Activated CD8-positive, alpha-beta memory T cell treated with anti-CD3 and anti-CD28 coated beads for 48 hours (primary cell): ENCODE measurements at regions not wholly inside any gene's neighbourhood (a gene's known extent, or its start where the extent isn't known, plus 50 kb on each side); places are given as distances from the start of the nearest gene placed in this dataset.

Experiments used
- DNase-seq, 3 experiments: peaks; one replicate each; pipeline ENCODE4 v3.0.0-alpha.2; 2020; ENCODE audit warnings: low read depth in 2 of 3, low spot score in 2 of 3

- DNase-seq = no peak
Observed at GRCh38 chr10:94186722-94187121, 176.0 kb downstream of the NOC3L start.

DNA sequence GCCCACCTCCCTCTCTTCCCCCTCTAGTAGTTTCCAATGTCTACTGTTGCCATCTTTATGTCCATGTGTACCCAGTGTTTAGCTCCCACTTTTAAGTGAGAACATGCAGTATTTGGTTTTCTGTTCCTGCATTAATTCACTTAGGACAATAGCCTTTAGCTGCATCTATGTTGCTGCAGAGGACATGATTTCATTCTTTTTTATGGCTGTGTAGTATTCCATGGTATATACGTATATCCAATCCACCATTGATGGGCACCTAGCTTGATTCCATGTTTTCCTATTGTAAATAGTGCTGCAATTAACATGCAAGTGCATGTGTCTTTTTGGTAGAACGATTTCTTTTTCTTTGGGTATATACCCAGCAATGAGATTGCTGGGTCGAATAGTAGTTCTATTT lies 170.4 kb downstream of the NOC3L start:
- no peak for DNase-seq

GRCh38 chr10:94192974-94193373 lies 169.8 kb downstream of the NOC3L start:
- DNase-seq = no peak

- DNase-seq = no peak
Observed at GRCh38 chr10:94193466-94193924, 169.2 kb downstream of the NOC3L start.

DNA sequence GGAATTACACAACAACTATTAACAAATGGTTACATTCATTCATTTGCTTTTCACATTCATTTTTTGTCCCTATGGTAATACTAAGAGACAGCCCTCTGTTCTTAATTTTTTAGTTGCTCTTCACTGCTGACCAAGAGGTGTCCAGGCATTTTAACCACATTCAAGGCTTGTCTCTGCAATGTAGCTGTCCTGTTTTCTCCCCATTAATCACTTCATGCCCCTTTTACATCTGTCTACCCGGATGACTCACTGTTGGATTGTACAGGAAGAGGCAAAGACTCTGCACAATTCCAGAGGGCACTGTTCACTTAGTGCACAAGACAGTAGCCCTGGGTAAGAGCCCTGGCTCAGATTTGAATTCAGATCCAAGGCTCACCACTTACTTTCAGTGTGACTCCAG lies 168.5 kb downstream of the NOC3L start:
- DNase-seq = no peak

DNA sequence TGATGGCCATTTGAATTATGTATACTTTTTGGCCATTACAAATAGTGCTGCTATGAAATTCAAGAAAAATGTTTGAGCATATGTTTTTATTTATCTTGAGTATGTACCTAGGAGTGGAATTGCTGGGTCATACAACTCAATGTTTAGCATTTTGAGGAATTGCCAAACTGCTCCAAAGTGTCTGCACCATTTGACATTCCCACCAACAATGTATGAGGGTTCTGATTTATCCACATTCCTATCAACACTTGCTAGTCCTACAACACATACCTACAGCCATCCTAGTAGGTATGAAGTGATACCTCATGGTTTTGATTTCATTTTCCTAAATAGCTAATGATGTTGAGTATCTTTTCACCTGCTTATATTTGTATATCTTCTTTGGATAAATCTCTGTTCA lies 165.5 kb downstream of the NOC3L start:
- DNase-seq = no peak

GRCh38 chr10:94198324-94198723 lies 164.4 kb downstream of the NOC3L start:
- DNase-seq = no peak

GRCh38 chr10:94199565-94199964 lies 163.2 kb downstream of the NOC3L start:
- no peak for DNase-seq

DNA sequence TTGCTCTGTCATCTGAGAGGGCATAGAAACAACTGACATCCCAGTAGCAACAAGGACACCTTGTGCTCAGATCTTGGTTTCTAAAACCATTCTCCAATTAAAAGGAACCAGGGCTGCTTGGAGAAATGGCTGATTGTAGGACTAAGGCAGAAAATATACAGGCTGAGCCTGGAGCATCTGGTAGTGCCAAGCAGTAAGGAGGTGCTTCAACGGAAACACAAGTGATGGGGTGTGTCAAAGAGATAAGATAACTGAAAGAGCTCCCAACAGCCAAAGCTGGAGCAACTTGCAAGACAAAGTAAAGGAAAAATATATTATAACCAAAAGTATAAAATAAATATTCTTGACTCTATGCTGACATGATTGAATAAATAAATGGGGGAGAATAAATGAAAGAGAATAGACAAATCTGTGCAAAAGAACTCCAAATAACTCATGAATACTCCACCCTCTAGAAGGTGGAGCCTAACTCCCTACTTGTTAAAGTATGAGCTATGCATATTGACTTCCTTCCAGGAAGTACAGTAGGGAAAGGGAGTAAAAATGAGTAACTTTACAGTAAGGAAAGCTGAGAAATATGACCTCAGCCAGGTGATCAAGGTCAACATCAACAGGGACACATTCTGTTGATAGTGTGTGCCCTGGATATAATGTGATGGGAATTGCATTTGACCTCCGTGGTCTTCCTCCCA lies 162.4 kb downstream of the NOC3L start:
- DNase-seq = no peak

- DNase-seq = no peak
Observed at GRCh38 chr10:94205396-94205831, 157.3 kb downstream of the NOC3L start.

DNA sequence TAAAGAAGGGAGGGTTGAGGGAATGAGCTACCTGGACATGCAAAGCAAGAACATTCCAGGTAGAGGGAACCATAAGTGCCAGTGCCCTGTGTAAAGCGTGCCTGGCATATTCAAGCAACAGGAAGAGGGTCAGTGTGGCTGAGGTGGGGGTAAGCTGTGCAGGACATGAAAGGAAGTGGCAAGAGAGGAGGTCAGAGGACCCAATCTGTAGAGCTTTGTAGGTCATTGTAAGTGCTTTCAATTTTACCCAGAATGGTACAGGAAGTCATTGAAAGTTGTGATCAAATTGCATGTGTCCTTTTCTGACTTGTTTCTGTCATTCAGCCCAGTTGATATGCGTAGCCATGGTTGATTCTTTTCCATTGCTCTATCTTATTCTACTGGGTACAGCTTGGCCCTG lies 156.6 kb downstream of the NOC3L start:
- no peak for DNase-seq

- no peak for DNase-seq
Observed at GRCh38 chr10:94208315-94208714, 154.4 kb downstream of the NOC3L start.

- DNase-seq = no peak
Observed at GRCh38 chr10:94210440-94211168, 152.1 kb downstream of the NOC3L start.

GRCh38 chr10:94211169-94211510 lies 151.6 kb downstream of the NOC3L start:
- DNase-seq = no peak

GRCh38 chr10:94213001-94213530 lies 149.7 kb downstream of the NOC3L start:
- no peak for DNase-seq

DNA sequence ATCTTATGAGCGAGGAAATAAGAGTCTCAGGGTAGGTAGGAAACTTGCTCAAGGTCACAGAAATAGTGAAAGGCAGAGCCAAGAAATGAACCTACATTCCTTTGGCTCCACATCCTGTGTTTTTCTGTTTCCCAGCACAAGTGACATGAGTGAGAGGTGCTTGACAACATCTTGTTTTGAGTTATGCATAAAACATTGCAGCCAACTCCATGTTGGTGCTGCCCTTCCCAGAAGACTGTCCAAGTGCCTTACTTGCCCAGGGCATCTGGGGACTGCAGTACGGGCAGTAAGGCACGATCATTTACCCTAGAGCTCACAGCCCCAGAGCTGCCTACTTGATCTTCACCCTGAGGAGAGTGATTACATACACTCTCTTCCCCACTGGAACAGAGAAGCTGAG lies 148.8 kb downstream of the NOC3L start:
- no peak for DNase-seq

DNA sequence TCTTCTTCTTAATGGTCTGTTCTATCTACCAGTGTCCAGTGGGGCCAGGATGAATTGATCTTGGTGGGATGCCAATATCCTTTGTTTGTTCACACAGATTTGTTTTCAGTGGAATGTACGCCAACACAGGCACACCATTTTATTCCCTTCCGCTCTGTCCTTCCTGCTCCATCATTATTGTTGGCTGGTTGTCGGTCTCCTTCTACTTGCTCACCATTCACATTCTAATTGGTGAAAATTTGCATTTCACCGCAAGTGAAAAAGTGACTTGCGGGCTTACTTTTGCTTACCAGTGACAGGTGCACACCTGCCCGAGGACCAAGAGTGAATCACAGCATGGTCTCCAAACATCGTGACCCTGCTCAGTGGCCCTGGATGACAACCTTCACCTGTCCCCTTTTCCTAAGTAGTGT lies 148.3 kb downstream of the NOC3L start:
- no peak for DNase-seq

DNA sequence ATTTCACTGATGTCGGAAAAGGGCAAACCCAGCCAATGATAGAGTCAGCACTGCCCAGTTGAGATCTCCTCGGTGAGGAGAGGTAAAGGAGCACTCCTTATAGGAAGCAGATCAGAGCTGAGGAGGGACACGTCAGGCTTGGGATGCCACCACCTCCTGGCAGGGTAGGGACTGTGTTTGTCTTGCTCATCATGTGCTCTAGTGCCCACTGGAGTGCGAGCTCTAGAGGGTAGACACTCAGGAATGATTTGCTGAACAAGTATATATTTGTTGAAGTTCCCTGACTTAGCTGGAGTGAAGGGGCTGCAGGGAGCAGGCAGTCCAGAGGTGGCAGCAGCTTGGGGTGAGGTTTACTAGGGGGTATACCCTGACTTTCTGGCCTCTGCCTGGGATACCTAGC lies 146.5 kb downstream of the NOC3L start:
- DNase-seq = no peak

DNA sequence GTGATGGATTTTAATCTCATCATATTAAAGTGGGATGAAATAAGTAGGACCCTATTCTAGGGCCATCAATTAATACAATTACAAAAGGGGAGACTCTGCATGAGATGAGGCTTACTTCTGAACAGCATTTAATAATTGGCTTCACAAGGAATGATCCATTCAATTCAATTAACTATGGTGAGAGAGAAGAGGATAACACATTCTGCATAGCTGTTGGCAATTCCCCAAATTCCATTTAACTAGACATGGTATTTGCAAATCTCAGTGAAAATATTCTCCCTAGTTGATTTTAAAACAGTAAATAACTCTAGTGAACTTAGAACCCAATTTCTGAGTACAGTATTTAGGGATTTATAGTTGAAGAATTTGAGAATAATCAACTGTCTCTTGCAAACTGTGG lies 145.3 kb downstream of the NOC3L start:
- no peak for DNase-seq

DNA sequence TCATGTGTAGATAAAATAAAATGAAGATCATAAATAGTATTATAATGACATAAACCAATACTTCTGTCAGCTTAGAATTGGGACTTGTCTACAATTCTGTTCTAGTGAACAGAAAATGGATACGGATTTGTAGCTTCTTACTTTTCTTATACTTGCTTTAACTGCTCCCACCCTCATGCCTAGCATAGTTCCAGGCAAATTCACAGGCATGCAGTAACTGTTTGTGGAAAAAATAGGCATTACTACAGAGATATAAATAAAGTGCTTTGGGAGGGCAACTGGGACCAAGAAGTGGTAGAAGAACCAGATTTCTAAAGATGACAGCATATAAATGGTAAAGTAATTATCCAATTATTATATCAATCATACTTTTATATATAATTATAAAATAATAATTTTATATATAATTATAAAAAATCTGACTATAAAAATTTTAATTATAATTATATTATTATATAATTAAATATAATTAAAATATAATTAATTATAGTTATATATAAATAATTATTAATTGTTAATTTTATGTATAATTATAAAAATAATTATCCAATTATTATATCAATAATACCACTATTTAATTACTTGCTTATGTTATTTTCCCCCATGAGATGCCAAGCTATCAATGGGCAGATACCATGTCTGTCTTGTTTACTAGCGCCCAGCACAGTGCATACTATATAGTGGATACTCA lies 144.1 kb downstream of the NOC3L start:
- DNase-seq = no peak

GRCh38 chr10:94219829-94220228 lies 142.9 kb downstream of the NOC3L start:
- no peak for DNase-seq

DNA sequence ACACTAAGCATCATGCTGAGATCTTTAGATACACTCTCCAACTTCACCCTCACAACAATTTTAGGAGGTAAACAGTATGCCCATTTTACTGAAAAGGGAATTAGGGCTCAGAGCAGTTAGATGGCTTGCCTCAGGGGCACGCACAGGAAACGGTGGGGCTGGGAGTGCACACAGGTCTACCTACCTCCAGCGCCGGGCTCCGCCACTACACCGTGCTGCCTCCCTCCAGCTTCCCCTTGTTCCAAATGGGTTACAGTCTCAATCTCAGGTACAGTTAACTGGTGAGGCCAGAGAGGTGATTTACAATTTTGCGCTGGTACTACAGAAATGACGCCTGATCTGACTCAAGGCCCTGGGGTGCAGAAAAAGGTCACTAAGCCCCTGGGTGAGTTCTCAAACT lies 142.0 kb downstream of the NOC3L start:
- no peak for DNase-seq
